DMS79 (cell line): ENCODE measurements at regions not wholly inside any gene's neighbourhood (a gene's known extent, or its start where the extent isn't known, plus 50 kb on each side); places are given as distances from the start of the nearest gene placed in this dataset.

Experiments
- DNase-seq: peaks from one replicate; lab custom pipeline; 2025; lab: John Stamatoyannopoulos, UW

DNA sequence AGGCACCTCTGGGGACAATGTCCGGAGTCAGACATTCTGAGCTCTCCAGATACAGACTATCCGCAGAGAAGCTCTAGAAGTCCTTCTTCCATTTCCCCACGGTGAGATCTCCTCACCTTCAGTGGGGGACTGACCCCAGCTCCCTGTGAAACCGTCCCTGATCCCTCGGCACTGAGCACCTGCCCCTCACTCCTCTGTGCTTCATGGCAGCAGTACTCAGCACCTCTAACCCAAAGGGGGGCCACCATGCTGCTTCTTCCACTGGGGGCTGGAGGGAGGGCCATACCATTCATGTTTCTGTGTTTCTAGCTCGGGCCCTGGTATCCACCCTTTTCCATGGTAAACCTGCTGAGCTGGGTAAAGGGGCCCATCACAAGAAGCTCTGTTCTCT, 321.7 kb downstream of the BRD1 start:
- no peak for DNase-seq

DNA sequence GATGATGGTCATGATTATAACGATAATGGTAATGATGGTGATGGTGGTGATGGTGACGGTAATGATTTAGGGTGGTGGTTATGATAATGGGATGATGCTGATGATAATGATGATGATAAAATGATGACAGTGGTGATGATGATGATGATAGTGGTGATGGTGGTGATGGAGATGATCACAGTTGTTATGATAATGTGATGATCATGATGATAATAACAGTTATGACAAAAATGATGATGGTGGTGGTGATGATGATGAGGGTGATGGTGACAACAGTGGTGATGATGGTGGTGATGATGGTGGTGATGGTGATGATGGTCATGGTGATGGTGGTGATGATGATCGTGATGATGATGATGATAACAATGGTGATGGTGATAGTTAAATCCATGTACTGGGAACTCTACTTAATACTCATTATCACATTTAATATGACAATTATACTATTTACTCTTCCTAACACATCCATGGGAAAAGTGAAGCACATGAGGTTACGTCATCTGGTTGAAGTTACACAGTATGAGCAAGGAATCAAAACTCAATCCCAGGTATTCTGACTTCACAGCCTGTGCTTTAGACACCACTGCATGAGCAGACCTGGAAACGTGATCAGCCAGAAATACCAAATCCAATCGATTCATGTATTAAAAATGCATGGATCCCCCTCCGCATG, 322.2 kb downstream of the BRD1 start:
- no peak for DNase-seq

DNA sequence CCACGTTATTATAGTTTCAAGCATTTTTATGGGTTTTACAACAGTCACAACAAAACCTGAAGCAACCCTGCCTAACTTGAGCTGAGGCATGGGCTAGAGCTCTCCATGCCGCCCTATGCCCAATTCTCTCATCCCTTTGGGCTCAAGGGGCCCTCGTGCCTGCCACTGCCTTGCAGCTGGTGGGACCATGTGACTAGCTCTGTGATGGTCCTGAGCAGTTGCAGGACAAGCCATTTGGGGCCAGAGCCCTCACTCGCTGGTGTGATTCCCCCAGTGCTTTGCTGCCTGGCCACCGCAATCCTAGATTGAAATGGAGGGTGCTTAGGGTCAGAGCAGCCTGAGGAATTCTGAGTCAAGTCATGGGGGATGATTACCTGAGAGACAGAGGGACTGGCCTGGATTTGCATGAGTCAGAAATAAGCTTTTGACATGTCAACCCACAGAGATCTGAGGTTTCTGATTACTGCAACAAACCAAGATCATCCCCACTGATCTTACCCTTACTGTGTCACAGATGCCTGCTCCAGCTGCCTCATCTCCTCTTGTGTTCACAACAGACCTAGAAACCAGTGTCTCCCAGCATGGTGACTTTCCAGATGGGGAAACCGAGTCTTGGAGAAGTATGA, 323.7 kb downstream of the BRD1 start:
- DNase-seq, result no peak

DNA sequence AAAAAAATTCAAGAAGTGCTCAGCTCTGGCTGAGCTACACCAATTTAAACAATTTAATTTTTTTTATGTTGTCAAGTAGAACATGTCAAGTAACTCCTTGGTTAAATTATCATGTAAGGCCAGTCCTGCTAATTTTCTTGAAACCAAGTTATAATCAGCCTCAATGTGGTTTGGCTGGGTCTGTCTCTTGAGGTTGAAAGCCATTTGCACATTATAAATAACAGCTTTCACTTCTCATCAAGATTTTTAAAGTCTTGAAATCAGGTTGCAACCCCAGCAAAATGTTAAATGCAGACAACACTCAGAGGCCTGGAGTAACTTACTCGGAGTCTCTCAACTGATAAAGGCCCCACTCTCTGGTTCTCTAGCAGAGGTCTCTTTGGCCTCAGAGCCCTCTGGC, 324.4 kb downstream of the BRD1 start:
- no peak for DNase-seq

DNA sequence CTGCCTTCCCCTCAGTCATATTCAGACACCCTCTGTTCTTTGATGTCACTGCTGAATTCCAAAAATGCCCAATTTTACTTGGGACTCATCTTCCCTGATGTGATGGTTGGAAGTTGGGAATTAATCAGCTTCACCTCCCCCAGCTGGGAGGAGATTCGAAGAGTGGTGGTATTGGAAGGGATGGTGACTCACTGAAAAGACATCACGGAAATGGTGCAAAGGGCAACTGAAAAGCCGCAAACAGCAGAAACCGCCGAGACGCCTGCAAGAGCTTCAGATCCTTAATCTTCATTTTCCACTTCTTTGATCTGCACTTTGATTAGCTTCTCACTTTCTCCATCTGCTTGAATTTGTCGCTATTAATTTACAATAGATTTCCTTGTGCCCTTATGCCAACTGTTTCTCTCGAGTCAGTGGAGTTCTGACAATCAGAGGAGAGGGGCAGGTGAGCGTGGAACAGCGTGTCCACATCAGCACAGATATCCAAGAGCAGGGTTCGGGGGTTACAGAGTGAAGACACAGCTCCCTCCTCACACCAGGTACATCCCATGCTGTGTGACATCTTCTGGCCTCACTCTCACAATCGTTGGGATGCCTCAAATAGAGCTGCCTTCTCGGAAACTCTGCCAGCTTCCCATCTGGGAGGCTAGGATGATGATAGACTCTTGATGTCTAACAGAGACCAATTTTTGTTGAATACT, 325.4 kb downstream of the BRD1 start:
- DNase-seq, result no peak

DNA sequence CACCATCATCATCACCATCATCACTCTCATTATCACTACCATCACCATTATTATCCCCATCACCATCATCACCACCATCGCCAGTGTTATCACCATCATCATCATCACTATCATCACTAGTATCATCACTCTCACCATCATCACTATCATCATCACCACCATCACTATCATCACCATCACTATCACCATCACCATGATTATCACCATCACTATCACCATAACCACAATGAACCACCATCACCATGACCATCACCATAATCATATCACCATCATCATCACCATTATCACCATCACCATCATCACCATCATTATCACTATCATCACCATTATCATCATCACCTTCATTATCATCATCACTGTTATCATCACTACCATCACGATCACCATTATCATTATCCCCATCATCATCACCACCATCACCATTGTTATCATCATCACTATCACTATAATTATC, 326.7 kb downstream of the BRD1 start:
- no peak for DNase-seq

DNA sequence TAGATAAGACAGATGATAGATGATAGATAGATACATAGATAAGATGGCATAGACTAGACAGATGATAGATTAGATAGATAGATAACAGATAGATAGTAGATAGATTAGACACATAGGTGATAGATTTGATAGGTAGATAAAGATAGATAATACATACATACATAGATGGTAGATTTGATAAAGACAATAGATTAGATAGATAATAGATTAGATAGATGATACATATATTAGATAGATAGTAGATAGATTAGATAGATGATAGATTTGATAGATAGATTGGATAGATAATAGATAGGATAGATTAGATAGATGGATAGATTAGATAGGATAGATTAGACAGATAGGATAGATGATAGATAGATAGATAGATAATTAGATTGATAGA, 327.6 kb downstream of the BRD1 start:
- DNase-seq, result no peak

DNA sequence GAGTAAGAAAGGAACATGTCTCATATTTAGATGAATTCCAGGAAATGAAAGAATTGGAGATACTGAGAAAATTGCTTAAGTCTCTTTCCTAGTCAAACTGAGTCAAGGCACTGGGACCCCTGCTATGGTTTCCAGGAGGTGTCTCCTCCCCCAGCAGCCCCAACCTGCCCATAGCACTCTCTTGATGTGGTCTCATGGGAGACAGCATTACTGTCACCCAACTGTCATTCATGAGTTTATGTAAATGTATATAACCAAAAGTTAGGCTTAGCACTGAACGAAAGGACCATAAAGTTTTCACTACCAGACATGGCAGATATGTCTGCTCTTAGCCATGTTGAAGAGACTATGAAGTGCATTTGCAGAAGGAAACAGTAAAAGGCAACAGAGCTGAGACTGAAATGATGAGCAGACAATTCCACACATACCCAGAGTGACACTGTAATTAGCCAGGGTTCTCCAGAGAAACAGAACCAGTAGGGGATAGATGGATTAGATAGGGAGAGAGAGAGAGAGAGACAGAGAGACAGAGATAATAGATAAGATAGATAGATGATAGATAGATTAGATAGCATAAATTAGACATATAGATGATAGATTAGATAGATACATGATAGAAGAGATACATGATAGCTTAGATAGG, 328.1 kb downstream of the BRD1 start:
- DNase-seq, result no peak

DNA sequence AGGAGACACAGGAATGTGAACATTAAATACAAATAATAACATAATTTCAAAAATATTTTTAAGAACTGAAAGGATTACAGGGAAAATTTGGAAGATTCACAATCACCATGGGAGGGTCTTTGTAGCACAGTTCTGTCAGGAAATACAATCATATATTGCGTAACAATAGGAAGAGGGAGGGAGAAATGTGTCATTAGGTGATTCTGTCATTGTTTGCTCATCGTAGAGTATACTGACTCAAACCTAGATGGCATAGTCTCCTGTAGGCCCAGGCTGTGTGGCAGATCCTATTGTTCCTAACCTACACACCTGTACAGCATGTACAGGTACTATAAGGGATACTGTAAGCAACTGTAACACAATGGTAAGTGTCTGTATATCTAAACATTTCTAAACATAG, 330.4 kb downstream of the BRD1 start:
- DNase-seq, result no peak

DNA sequence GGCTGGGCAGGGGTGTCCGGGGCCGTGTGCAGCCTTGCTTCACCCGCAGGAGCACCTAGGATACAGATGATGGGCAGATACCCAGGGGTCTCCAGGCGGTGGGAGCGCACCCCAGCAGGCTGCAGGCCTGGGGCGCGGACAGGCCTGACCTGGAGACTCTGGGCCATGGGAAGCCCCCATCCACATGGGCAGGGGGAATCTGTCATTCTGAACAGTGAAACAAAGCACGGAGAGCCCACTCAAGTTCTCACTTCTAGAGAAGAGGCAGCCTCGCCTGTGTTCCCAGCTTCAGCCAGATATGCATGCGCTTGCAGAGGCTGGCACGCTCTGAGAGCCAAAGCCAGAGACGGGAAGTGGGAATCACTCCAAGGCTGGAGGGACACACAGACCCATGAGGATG, 333.1 kb downstream of the BRD1 start:
- no peak for DNase-seq

DNA sequence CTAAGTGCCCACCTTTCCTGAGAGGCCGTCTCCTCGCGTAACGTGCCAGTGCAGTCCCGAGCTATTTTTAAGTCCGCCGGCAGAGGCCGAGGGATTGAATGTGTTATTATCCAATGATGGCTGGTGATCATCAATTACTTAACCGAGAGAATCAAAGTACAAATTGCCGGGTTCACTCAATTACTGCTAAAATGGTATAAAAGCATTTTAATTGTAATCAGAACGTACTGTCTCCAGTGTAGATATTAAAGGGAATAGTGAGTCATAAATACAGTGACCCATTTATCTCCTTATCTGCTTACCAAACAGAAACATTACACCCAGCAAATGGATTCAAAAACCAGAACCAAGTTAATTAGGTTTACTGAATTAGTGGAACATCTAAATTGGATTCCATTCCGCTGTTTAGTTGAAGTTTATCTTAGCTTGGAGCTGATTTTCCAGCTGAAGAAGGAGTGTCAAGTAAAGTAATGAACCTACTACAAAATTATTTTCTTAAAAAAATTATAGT, 334.9 kb downstream of the BRD1 start:
- DNase-seq, result no peak

DNA sequence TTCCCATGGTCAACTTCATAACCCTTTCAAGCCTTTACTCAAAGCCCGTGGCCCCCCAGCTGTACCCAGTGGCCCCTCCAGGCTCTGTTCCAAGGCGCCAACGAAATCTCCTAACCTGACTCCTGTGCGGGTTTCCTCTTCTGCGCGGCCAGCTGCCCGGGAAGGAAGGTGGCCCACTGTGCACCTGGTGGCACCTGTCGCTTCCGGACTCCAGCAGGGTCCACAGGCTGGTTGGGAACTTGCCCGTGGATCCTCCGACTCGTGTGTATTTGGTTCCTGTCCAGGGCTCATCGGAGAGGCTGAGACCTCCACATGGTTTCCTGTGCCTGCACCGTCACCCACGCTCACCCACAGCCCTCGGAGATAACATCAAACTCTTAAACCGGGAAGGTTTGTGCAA, 335.4 kb downstream of the BRD1 start:
- DNase-seq, result no peak

DNA sequence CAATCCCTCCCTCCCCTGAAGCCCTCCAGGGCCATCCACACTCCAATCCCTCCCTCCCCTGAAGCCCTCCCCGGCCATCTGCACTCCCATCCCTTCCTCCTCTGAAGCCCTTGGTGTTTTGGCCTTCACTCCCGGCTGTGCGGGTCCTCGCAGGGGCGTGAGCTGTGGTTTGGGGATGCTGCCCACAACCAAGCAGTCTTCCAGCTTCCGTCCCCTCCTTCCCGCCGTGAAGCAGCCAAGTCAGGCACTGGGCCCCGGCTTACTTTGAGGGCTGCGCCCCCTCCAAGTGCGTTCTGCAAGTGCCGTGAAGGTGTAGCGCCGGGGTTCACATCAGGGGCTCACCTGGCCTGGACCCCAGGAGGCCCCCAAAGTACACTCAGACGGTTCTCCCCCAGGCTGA, 335.9 kb downstream of the BRD1 start:
- no peak for DNase-seq

DNA sequence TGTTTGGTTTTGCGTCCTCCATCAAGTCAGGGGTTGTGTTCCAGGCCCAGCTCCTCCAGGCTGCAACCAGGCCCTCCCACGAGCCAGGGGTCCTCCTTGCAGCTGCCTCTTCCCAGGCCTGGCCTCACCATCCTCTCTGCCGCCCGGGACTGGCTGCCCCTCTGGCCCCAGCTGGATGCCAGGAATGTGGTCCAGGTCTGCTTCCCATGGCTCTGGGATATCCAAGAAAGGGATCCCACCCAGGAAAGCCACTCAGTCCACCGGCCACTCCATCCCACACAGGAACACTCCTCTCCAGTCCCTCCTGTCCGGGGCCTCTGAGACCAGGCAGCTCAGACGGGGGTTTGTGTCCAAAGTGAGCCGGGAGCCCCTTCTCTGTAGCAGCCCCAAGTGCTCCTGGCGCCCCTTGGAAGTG, 336.4 kb downstream of the BRD1 start:
- DNase-seq, result no peak

DNA sequence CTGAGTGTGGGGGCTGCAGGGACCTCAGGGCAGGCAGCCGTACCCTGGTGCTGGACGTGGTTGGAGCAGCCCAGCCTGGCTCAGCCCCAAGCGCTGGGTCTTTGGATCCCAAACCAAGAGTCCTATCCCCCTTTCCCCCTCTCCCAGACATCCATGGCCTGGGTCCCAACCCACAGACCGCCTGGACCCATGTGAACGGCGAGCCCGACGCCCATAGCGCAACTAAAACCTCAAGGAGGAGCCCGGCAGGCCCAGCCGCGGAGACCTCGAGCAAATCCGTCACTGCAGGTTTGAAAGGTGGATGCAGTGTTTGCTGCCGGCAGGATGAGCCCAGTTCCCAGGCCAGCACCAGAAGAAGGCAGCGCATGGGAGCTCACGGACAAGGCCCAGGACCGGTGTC, 337.0 kb downstream of the BRD1 start:
- no peak for DNase-seq

DNA sequence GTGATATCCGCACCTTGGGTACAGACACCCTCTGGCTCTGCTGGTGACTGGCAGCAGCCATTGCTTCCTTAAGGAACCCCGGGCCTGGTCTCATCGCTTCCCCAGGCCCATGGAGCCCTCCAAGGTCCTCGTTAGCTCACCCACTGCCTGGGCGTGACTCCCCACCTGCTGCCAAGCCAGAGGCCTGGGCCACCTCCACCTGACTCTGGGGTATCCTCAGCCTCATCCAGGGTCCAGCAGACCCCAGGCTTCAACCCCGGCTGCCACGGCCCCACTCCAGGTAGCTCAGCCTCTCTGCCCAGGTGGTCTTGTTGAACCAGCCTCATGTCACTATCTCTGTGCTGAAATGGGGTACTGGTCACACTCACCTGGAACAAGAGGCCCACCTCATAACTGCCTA, 337.9 kb downstream of the BRD1 start:
- DNase-seq, result no peak

DNA sequence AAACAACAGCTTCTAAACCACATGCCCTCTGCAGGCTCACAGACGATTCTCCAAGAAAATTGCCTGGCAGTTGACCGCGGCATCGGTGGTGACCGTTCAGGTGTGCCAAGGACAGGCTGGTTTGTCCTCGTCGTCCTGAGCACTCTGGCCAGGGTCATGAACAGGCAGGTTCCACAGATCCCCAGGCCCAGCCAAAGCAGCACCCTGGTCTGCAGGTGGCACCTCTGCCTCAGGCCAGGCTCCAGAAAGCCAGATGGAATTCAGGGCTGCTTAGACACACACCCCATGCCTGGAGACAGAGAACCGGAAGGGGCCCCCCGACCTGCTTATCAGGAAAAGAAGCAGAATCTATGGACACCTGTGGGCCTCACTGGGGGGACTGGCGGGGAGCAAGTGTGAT, 338.7 kb downstream of the BRD1 start:
- DNase-seq, result no peak

DNA sequence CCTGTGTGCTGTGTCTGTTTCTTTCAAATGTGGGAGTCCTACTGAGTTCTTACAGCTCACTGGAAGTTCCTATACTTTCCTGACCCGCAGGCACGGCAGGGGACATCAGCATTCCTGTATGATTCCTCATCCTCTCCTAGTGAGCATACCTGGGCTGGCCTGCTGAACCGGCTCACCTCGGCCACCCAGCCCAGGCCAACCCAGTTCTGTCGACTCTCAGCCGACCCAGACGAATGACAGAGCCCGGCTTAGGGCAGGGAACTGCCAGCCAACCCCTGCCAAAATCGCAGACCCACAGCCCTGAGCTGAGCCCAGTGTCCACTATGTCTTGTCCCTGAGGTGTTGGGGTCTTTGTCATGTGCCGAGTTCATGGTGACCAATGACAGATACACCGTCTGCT, 339.7 kb downstream of the BRD1 start:
- DNase-seq, result no peak

DNA sequence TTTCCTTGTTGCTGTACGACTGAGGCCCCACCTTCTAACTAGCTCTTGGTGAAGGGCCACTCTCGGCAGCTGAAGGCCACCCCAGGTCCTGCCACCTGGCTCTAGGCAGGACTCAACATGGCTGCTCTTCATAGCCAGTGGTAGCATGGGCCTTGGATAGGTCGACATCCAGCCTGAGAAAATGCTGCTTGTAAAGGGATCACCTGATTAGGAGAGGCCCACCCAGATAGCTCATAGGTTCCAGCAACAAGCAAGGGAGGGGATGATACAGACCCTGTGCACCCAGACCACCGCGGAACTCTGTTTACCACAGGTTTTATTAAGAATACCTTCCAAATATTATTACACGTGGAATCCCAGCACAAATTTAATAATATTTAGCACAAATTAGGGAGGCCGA, 341.4 kb downstream of the BRD1 start:
- DNase-seq, result no peak

DNA sequence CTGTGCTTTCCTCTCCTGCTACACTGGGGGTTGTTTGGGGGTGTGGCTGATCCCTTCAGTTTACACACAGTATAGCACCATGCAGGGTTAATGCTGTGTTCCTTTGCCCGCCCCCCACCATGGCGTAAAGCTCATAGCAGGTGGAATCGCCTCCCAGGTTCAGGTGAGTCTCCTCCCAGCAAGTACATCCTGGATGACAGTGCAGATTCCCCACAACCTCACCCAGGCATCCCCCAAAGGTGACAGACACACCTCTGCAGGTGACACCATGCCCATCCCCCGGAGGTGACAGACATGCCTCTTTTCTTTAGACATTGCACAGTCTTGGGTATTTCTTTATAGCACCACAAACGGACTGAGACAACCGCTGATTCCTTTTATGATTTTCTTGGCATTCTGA, 343.7 kb downstream of the BRD1 start:
- DNase-seq, result no peak

DNA sequence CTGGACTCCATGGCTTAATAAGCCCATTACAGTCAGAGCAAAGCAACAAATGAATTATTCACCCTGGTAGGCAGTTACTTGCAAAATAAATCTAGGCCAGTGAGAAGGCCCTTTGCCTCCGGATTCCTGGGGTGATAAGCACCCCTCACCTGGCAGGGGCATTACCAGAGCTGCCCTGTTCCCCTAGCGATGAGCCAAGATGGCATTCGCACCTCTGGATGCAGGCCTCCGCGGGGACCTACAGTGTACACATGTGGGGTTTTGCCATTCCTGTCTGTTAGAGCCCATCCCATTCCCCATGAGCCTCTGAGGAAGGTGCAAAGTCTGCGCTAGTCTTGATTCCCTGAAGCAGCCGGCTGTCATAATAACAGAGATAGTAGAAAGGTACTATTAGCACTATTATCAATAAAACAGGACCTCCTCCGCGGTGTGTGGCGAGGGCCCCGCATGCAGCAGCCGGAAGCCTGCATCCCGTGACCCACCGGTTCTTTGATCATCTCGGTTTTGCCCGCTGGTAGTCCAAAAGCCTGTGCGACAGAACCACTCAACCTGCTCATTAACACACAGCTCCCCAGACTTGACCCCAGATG, 344.3 kb downstream of the BRD1 start:
- no peak for DNase-seq

DNA sequence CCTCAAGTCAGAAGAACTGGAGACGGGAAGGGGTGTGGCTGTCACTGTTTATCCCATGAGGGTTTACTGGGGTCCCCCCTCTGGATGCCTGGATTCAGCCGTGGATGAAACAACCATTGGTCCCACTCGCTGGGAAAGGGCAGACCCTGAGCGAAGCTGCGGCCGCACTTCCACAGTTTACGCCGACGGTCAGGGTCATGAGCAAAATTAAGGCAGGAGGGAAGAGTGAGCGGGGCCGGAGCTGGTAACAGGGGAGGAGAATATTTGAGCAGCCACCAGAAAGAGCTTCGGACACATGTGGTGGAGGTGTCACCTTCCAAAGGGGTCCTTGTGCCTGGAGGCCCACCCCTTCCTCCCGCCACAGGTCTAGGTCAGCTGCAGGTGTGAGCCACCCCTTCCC, 344.9 kb downstream of the BRD1 start:
- DNase-seq, result no peak
